H9 (cell line): ENCODE measurements at regions not wholly inside any gene's neighbourhood (a gene's known extent, or its start where the extent isn't known, plus 50 kb on each side); places are given as distances from the start of the nearest gene placed in this dataset.

Experiments used
- DNase-seq: peaks from one replicate; pipeline ENCODE4 v3.0.0-alpha.2; 2017
- H2AFZ ChIP-seq: one replicate; pipeline ENCODE4 v1.6.1; 2013; ENCODE audit warnings: mild to moderate bottlenecking, low read length, control low read depth, moderate library complexity
- H2AK5ac ChIP-seq: 2 replicates; pipeline ENCODE4 v1.6.1; 2013; ENCODE audit warnings: low read length, control low read depth, mixed read lengths; ENCODE audit not compliant: insufficient read length
- H2BK120ac ChIP-seq: one replicate; pipeline ENCODE4 v1.6.1; 2013; ENCODE audit warnings: low read depth, mild to moderate bottlenecking, low read length, control low read depth, inconsistent platforms; ENCODE audit not compliant: poor library complexity, severe bottlenecking
- H2BK12ac ChIP-seq: 2 replicates; pipeline ENCODE4 v1.6.1; 2013; ENCODE audit warnings: low read length, control low read depth, mixed read lengths, low read depth; ENCODE audit not compliant: insufficient read length
- H2BK15ac ChIP-seq: 2 replicates; pipeline ENCODE4 v1.6.1; 2013; ENCODE audit warnings: low read depth, low read length, control low read depth
- H2BK20ac ChIP-seq: one replicate; pipeline ENCODE4 v1.6.1; 2013; ENCODE audit warnings: low read depth, mild to moderate bottlenecking, low read length, control low read depth, inconsistent platforms; ENCODE audit not compliant: poor library complexity, severe bottlenecking
- H2BK5ac ChIP-seq: 2 replicates; pipeline ENCODE4 v1.6.1; 2013; ENCODE audit warnings: low read length, control low read depth, mixed read lengths; ENCODE audit not compliant: insufficient read length
- H3K14ac ChIP-seq: 2 replicates; pipeline ENCODE4 v1.6.1; 2013; ENCODE audit warnings: low read length, control low read depth; ENCODE audit not compliant: insufficient read depth
- H3K18ac ChIP-seq: 2 replicates; pipeline ENCODE4 v1.6.1; 2013; ENCODE audit warnings: low read depth, mild to moderate bottlenecking, mixed read lengths, low read length, control low read depth; ENCODE audit not compliant: insufficient read length
- H3K23ac ChIP-seq: 2 replicates; pipeline ENCODE4 v1.6.1; 2013; ENCODE audit warnings: low read length, control low read depth, mixed read lengths, low read depth; ENCODE audit not compliant: insufficient read length
- H3K23me2 ChIP-seq: 2 replicates; pipeline ENCODE4 v1.6.1; 2013; ENCODE audit warnings: low read depth, mild to moderate bottlenecking, mixed read lengths, low read length, control low read depth; ENCODE audit not compliant: insufficient read length, poor library complexity, severe bottlenecking
- H3K27ac ChIP-seq: 2 replicates; pipeline ENCODE4 v1.5.1; 2013; ENCODE audit warnings: low read length, control low read depth, mixed read lengths, low read depth; ENCODE audit not compliant: insufficient read length
- H3K27me3 ChIP-seq: 2 replicates; pipeline ENCODE4 v1.6.1; 2013; ENCODE audit warnings: low read length, control low read depth, inconsistent platforms; ENCODE audit not compliant: insufficient read depth
- H3K4ac ChIP-seq: 2 replicates; pipeline ENCODE4 v1.6.1; 2013; ENCODE audit warnings: low read depth, mild to moderate bottlenecking, control low read depth, inconsistent platforms, low read length, moderate library complexity
- H3K4me1 ChIP-seq: 2 replicates; pipeline ENCODE4 v1.6.1; 2013; ENCODE audit warnings: low read length, control low read depth, inconsistent platforms; ENCODE audit not compliant: insufficient read depth
- H3K4me2 ChIP-seq: 2 replicates; pipeline ENCODE4 v1.6.1; 2013; ENCODE audit warnings: low read length, control low read depth, mixed read lengths; ENCODE audit not compliant: insufficient read length, insufficient read depth
- H3K56ac ChIP-seq: 2 replicates; pipeline ENCODE4 v1.6.1; 2013; ENCODE audit warnings: low read depth, mild to moderate bottlenecking, mixed read lengths, low read length, control low read depth; ENCODE audit not compliant: insufficient read length
- H3K79me1 ChIP-seq: 2 replicates; pipeline ENCODE4 v1.6.1; 2013; ENCODE audit warnings: low read depth, mild to moderate bottlenecking, moderate library complexity, low read length, control low read depth, inconsistent platforms; ENCODE audit not compliant: insufficient read depth, poor library complexity, severe bottlenecking
- H3K79me2 ChIP-seq: 2 replicates; pipeline ENCODE4 v1.6.1; 2013; ENCODE audit warnings: low read length, control low read depth, inconsistent platforms; ENCODE audit not compliant: insufficient read depth
- H3K9ac ChIP-seq: 2 replicates; pipeline ENCODE4 v1.6.1; 2013; ENCODE audit warnings: low read length, control low read depth, mixed read lengths; ENCODE audit not compliant: insufficient read length; ENCODE audit errors: extremely low read depth
- H3K9me3 ChIP-seq: one replicate; pipeline ENCODE4 v1.6.1; 2013; ENCODE audit warnings: low read depth, low read length, inconsistent platforms; ENCODE audit not compliant: control insufficient read depth
- H3T11ph ChIP-seq: one replicate; pipeline ENCODE4 v1.6.1; 2013; ENCODE audit warnings: mild to moderate bottlenecking, low read length, control low read depth, inconsistent platforms
- H4K20me1 ChIP-seq: one replicate; pipeline ENCODE4 v1.6.1; 2013; ENCODE audit not compliant: control insufficient read depth, insufficient read length, insufficient read depth
- H4K5ac ChIP-seq: 2 replicates; pipeline ENCODE4 v1.6.1; 2013; ENCODE audit warnings: low read depth, mild to moderate bottlenecking, mixed read lengths, low read length, control low read depth; ENCODE audit not compliant: insufficient read length
- H4K8ac ChIP-seq: replicated peaks from 2 replicates; pipeline ENCODE4 v1.6.1; 2013; ENCODE audit warnings: low read length, control low read depth, mixed read lengths, low read depth; ENCODE audit not compliant: insufficient read length
- H4K91ac ChIP-seq: 2 replicates; pipeline ENCODE4 v1.6.1; 2013; ENCODE audit warnings: low read depth, mild to moderate bottlenecking, moderate library complexity, mixed read lengths, low read length, control low read depth; ENCODE audit not compliant: insufficient read length
- H3K27ac Mint-ChIP-seq, 3 experiments: 2 replicates in 2 of 3; 3 replicates in 1 of 3; pipeline ENCODE4 v1.8.0; 2020 to 2021; ENCODE audit warnings: mixed read lengths in 3 of 3, mild to moderate bottlenecking in 1 of 3, moderate library complexity in 1 of 3
- H3K27me3 Mint-ChIP-seq: 2 replicates; pipeline ENCODE4 v1.8.0; 2021; ENCODE audit warnings: low read depth, mild to moderate bottlenecking, moderate library complexity, mixed read lengths
- H3K36me3 Mint-ChIP-seq, 3 experiments: 2 replicates in 2 of 3; 3 replicates in 1 of 3; pipeline ENCODE4 v1.8.0; 2020 to 2021; ENCODE audit warnings: low read depth in 3 of 3, mixed read lengths in 3 of 3; ENCODE audit not compliant: insufficient read depth in 1 of 3
- H3K4me1 Mint-ChIP-seq, 2 experiments: 2 replicates each; pipeline ENCODE4 v1.8.0; 2020; ENCODE audit warnings: mixed read lengths in 2 of 2
- H3K4me3 Mint-ChIP-seq, 2 experiments: 2 replicates in 1 of 2; 3 replicates in 1 of 2; pipeline ENCODE4 v1.8.0; 2020 to 2021; ENCODE audit warnings: mild to moderate bottlenecking in 2 of 2, mixed read lengths in 2 of 2, moderate library complexity in 1 of 2
- H3K9me3 Mint-ChIP-seq, 2 experiments: 2 replicates in 1 of 2; 3 replicates in 1 of 2; pipeline ENCODE4 v1.8.0; 2020; ENCODE audit warnings: mild to moderate bottlenecking in 2 of 2, mixed read lengths in 2 of 2, moderate library complexity in 1 of 2
- CTCF ChIP-seq: fragments of 200-600 bp; sonication (generic); conservative IDR thresholded peaks from 3 replicates; pipeline ENCODE4 v1.8.0; 2021; ENCODE audit warnings: antibody characterized with exemption, mild to moderate bottlenecking
- WGBS: extraction: QIAGEN DNeasy Blood & Tissue Kit; methylation state at CpG from one replicate; pipeline ENCODE4 v1.1.7; 2013; ENCODE audit warnings: missing lambda C conversion rate, low lambda C conversion rate, mixed read lengths; ENCODE audit not compliant: insufficient read length; ENCODE audit errors: extremely low coverage; 5-methylcytosine and 5-hydroxymethylcytosine counted together

GRCh38 chr11:115659061-115659963, 155.1 kb upstream of the CADM1 start:
- H3K4me2 ChIP-seq, result peak overlapping the region; percentile 79
- H2BK120ac ChIP-seq, result no peak overlapping the region
- Mint-ChIP-seq H3K36me3 (no peaks in the 10 kb centered on the region), H3K4me1 (peaks cover 24 to 26% of the 10 kb centered on the region in 2 experiments), H3K27ac (no peak overlapping the region), H3K27me3 (peaks cover 95% of the 10 kb centered on the region), H3K9me3 (no peaks in the 10 kb centered on the region), H3K4me3 (peak overlapping the region; percentile 67 to 85)
- H3K4me1 ChIP-seq, result no peaks in the 10 kb centered on the region
- no peak overlapping the region for H4K8ac ChIP-seq
- no peak overlapping the region for H2BK15ac ChIP-seq
- H3K9ac ChIP-seq, result no peak overlapping the region
- WGBS, result no CpG with 5 or more reads among the region's 60 CpGs
- TF ChIP-seq CTCF, result no peak
- no peak overlapping the region for H3K14ac ChIP-seq
- no peak overlapping the region for H4K91ac ChIP-seq
- DNase-seq, result peak; percentile 51
- H2BK12ac ChIP-seq, result no peak overlapping the region
- no peak overlapping the region for H3K27ac ChIP-seq
- no peak overlapping the region for H3T11ph ChIP-seq
- H3K23me2 ChIP-seq, result peaks cover 12% of the 10 kb centered on the region
- no peaks in the 10 kb centered on the region for H4K20me1 ChIP-seq
- no peak overlapping the region for H3K23ac ChIP-seq
- H3K79me1 ChIP-seq, result no peaks in the 10 kb centered on the region
- no peaks in the 10 kb centered on the region for H3K9me3 ChIP-seq
- H2BK5ac ChIP-seq, result no peak overlapping the region
- H3K18ac ChIP-seq, result no peak overlapping the region
- H3K79me2 ChIP-seq, result no peaks in the 10 kb centered on the region
- no peak overlapping the region for H2AK5ac ChIP-seq
- no peak overlapping the region for H2AFZ ChIP-seq
- no peak overlapping the region for H3K56ac ChIP-seq
- H2BK20ac ChIP-seq, result no peak overlapping the region
- H3K27me3 ChIP-seq, result peaks cover 23% of the 10 kb centered on the region; the same call in 1 of the 2 replicates
- no peak overlapping the region for H4K5ac ChIP-seq
- no peak overlapping the region for H3K4ac ChIP-seq
